ENCODE measurements at regions not wholly inside any gene's neighbourhood (a gene's known extent, or its start where the extent isn't known, plus 50 kb on each side); places are given as distances from the start of the nearest gene placed in this dataset.
"Not testable (repeated sequence)": the region's sequence is repeated elsewhere in the genome, so short reads cannot be mapped to it uniquely, and the experiment has no call there.

DNA sequence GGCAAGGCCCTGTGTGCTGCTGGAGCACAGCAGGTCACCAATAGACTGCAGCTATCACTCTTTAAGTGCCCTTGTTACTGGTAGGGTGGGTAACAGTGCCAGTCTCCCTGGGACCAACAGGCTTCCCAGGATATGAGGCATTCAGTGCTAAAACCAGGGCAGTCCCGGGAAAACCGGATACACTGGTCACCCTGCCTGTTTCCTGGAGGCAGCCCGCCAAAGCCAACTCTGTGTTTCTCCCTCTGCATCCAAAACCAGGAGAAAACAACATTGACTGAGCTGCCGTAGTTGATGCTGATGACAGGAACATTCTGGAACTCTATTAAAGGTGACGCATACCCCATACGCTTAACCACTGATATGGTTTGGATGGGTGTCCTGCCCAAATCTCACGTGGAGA lies 149.1 kb downstream of the SHANK2 start:
- in situ Hi-C loops (cut with HindIII; ENCODE audit: low sequenced_read_pairs): no loop called here

DNA sequence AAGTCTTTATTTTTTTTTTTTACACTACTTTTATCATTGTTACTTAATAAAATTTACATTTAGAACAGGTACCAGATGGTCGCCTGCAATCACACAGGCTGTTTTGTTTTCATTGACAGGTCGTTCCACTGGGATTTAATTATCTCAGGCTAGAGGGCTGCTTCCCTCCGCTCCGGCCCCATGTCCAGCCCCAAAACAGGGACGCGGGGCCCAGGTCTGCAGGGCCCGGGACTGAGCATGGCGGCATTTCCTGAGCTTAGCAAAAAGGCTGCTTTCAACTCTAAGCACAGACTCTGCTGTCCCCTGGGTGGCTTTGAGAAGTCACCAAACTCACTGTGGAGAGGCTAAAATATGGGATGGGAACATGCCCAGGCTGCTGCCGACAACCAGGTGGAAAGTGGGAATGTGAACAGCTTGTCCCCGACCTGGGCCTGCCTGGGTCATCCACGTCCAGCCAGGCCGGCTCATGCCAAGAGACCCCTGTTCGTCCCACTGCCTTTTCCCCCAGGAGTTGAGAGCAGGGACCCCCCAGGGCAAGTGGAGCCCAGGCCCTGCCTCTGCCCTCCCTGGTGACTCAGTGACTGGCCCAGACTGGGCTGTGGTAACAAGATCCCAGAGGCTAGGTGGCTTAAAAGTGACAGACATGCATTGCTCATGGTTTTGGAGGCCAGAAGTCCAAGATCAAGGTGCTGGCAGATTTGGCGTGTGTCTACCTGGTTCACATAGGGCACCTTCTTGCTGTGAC lies 150.0 kb downstream of the SHANK2 start:
- in situ Hi-C loops (cut with HindIII; ENCODE audit: low sequenced_read_pairs): no loop called here

DNA sequence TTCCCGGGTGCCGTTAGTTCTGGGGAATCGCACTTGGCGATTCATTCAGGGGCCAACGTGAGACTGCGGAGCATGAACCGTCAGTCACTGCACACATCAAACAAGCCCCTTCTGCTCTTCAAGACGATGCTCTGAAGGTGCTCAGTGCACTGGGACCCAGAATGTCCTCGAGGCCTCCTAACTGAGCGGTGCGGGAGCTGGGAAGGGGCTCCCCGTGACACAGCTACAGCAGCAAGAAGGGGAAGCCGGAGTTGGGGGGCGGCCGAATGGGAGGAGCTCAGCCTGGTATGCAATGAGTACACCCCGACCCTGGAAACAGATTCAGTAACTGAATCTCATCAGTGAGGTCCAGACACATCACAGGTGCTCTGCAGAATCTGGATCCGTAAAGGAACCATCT lies 150.8 kb downstream of the SHANK2 start:
- in situ Hi-C loops (cut with HindIII; ENCODE audit: low sequenced_read_pairs): no loop called here

DNA sequence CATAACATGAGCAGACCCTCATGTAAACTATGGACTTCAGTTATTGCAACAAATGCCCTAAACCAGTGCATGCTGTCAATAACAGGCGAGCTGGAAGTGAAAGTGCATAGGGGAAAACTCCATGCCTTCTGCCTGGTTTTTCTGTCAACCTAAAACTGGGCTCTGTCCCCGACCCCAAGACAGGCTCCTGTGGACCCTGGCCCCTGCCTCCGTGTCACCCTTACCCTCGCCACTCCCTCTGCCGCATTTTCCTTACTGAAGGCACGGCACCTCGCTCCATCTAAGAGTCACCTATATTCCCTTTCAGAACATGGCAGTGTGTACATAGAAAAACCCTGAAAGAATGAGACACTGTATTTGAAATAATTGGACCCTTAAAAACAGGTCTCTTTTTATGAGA lies 151.3 kb downstream of the SHANK2 start:
- in situ Hi-C loops (cut with HindIII; ENCODE audit: low sequenced_read_pairs): no loop called here

DNA sequence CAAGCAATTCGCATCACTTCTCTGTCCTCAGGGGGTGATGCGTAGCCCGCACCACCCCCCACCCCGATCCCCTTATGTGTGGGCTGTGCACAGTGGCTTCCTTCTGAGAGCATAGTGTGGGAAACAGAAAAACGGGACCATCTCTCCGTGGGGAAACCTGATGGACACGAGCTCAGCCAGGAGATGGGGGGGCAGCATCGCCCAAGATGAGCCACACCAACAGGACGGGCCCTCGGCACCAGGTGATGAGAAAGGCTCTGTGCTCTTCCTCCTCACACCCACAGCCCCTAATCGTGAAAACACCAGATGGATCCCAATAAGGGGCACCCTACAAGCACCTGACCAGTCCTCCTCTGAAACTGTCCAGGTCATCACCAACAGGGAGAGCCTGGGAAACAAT lies 153.6 kb downstream of the SHANK2 start:
- in situ Hi-C loops (cut with HindIII; ENCODE audit: low sequenced_read_pairs): no loop called here

DNA sequence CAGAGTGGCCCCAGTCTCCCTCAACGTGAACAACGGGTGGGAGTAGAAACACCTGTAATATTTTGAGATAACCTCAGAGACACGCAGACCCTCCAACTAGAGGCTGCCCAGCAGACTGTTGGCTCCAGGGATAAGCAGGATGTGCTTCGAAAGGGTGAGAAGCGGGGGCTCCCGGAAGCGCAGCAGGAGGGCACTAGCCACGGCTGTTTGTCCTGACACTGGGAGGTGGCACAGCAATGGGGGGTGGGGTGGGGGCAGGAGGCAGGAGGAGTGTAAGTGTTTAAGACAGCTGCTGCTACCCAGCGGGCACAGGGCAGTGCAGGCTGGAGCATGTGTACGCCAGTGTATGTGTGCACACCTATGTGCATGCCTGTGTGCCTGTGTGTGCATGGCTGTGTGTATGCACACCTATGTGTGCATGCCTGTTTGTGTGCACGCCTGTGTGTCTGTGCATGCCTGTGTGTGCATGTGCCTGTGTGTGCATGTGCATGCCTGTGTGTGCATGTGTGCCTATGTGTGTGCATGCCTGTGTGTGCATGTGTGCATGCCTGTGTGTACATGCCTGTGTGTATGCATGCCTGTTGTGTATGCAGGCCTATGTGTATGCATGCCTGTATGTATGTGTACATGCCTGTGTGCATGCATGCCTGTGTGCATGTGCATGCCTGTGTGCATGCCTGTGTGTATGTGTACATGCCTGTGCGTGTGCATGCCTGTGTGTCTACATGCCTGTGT lies 154.7 kb downstream of the SHANK2 start:
- in situ Hi-C loops (cut with HindIII; ENCODE audit: low sequenced_read_pairs): no loop called here

DNA sequence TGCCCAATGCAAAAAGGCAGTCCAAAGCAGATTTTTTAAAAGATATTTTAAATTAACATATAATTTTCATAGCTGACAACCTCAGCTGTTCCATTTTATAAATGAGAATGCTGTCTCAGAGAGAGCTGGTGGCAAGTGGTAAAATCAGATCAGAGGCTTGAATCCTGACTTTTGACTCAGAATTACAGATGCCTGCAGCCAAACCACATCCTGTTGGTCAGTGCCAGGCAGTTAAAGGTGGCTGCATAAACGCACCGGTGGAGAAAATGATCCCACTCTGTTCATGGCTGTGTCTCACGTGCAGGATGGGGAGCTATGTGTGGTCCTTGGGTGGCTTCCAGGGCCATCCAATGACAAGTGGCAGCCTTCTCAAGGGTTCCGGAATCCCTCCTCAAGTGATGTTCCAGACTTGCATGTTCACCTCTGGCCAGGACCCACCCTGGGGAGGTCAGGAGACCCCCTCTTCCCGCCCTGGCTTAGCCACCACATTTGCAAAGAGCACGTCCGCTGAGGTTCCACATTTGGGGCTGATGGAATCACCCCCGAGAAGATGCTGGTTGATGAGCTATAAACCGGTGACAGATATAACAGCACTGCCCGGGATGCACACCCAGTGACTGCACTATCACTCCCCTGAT lies 155.5 kb downstream of the SHANK2 start:
- in situ Hi-C loops (cut with HindIII; ENCODE audit: low sequenced_read_pairs): no loop called here

DNA sequence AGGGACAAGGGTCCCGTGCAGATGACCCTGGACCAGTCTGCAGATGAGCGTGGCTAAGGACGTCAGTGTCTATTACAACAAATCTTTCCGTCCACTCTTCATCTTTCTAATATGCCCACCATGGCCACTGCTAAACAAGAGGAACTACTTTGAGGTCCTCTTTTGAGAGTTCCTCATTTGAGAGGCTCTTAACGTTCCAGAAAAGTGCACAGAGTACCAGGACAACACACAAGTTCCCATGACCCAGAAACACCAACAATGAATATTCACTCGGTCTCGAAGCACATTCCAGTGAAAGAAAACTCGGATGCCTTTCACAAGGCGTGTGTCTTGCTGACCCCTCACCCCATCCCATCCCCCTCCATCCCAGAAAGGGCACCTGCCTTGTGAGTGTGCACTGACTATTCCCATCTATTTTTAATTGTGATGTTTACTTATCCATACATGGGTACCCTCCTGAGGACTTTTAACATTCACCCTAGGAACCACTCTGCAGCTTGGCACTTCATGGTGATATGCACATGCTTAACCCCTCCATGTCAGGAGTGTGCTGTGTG lies 157.0 kb downstream of the SHANK2 start:
- in situ Hi-C loops (cut with HindIII; ENCODE audit: low sequenced_read_pairs): no loop called here

DNA sequence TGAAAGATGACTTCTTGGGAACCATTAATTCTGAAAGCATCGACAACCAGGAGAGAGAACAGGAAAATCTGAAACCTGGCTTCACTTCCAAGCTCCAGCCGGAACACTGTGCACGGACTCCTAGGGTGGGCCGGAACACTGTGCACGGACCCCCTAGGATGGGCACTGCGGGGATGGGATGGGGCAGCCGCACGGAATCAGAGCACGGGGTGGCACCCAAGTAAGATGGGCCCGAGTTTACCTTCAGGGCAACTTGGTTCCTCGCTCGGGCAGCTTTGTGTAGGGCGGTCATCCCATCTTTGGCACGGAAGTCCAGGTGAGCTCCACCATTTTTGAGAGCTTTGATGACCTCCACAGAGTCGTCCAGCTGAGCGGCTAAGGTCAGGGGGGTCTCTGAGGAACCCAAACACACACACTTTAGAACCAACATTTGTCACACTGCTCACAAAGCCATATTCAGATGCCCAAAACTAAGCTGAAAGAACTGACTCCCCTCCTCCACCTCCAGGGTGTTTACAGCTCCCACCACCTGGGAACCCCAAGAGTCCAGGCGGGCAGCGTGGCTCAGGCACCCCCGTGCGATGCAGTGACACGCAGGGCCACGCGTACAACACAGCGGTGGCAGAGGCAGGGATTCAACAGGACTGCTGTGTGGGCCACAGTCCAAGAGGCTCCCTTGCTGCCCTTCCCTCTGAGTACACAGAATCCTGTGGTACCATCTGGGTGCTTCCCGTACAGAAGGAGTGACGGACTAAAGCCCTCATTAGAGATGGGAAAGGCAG lies 157.9 kb downstream of the SHANK2 start:
- in situ Hi-C loops (cut with HindIII; ENCODE audit: low sequenced_read_pairs): no loop called here

DNA sequence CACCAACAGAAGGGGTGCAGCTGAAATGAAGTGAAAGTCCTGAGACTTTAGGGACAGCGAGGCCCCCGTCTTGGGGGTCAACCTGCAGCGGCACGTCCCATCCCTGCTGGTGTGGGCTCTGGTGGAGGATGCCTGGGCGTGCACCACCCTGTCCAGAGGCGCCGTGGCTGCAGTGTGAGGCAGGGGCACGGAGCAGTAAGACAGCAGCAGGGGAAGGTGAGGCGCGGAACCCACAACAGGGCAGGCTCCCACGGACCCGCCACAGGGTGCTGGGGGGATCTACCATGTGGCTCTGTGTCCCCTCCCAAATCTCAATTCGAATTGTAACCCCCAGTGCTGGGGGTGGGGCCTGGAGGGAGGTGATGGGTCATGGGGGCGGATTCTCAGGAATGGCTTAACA lies 158.6 kb downstream of the SHANK2 start:
- in situ Hi-C loops (cut with HindIII; ENCODE audit: low sequenced_read_pairs): no loop called here

DNA sequence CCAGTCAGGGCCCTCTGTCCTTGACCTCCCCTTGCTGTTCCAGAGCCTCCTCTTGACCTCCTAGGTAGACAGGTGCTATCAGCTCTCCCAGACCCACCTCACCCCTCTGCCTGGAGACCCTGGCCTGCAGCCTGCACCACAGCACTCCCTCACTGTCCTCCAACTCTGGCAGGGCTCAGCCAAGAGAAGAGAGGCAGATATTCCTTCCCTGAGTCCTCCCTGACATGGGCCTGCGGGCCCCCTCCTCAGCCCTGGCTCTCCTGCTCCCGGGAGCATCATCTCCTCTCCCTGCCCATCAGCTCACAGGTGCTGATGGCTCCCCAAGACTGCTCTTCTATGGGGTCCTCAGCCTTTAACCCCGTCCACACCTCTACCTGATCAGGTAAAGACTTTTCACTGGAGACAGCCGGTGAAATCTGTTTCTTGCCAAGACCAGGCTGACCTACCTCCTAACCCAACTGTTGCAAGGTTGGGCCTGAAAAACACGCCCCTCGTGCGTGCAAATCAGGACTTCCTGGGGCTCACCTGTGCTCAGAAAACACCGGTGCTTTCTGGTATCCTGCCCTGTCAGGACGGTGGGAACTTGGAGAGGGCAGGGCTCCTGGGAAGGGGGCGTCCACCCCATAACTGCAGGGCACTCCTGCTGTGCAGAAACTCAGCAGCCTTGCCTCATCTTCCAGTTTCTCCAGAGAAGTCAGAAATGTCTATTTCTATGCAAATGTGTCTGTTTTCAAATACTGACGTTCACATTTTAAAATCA lies 160.7 kb downstream of the SHANK2 start:
- in situ Hi-C loops (cut with HindIII; ENCODE audit: low sequenced_read_pairs): no loop called here

DNA sequence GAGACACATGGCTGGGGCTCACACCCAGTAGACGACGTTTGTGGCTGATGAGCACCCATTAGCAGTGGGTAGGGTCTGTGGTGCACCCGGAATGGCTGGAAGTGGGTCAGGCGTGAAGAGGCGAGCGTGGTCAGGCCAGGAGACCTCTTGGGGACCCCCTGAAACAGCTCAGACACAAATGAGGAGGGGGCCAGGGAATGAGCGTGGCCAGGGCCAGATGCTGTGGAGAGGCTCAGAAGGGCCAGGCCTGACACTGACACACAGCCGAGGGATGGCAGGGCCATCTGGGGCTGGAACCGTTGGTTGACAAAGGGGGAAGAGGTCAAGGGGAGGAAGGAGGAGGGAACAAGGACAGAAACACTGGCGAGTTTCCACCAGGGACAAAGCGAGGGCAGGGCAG lies 162.8 kb downstream of the SHANK2 start:
- in situ Hi-C loops (cut with HindIII; ENCODE audit: low sequenced_read_pairs): no loop called here

DNA sequence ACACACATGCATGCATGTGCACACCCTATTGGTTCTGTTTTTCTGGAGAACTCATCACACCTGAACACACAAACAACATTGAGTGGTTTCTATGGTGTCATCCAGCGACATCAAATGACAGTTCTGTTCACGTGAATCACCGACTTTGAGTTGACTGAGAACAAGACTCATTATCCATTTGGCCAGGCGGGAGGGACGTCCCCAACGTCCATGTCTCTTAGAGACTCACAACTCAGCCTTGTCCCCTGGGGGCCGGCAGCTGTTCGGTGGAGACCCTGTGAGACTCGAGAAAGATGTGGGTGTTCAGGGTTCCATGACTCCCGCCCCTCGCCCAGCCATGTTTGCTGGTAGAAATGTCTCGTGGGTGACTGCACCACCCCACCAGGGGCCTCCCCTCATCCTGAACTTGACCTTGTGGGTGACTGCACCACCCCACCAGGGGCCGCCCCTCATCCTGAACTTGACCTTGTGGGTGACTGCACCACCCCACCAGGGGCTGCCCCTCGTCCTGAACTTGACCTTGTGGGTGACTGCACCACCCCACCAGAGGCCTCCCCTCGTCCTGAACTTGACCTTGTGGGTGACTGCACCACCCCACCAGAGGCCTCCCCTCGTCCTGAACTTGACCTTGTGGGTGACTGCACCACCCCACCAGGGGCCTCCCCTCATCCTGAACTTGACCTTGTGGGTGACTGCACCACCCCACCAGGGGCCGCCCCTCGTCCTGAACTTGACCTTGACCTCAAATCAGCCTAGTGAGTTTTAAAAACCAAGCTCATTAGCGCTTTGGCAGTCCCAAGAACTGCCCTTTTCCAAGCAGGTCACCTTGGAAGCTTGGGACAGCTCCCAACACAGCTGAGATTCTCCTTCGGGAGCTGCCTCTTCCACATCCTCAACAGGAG lies 163.8 kb downstream of the SHANK2 start:
- in situ Hi-C loops (cut with HindIII; ENCODE audit: low sequenced_read_pairs): not testable (repeated sequence)

DNA sequence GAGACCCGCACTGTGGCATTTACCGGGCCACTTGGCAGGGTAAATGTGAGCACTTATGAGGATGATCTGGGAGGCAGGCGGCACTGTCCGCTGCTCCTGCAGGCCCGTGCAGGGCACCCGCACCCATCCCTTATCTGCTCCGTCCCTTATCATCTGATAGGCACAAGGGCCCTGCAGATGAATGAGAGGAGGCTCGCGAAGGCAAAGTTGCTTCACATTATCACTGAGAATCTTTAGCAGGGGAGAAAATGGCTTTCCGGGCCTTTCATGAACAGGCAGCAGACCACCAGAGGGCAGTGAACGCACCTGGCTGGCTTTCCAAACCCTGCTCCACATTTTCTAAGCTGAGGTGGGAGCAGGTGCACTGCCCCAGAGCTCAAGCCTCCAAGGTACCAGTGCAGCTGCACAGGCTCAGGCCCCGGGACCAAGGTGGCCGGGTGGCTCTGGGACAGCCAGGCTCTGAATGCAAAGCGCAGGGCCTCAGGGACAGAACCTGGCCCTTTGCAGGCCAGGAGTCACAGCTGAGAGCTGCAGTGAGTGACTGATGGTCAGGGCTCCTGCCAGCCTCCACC lies 165.6 kb downstream of the SHANK2 start:
- in situ Hi-C loops (cut with HindIII; ENCODE audit: low sequenced_read_pairs): no loop called here

DNA sequence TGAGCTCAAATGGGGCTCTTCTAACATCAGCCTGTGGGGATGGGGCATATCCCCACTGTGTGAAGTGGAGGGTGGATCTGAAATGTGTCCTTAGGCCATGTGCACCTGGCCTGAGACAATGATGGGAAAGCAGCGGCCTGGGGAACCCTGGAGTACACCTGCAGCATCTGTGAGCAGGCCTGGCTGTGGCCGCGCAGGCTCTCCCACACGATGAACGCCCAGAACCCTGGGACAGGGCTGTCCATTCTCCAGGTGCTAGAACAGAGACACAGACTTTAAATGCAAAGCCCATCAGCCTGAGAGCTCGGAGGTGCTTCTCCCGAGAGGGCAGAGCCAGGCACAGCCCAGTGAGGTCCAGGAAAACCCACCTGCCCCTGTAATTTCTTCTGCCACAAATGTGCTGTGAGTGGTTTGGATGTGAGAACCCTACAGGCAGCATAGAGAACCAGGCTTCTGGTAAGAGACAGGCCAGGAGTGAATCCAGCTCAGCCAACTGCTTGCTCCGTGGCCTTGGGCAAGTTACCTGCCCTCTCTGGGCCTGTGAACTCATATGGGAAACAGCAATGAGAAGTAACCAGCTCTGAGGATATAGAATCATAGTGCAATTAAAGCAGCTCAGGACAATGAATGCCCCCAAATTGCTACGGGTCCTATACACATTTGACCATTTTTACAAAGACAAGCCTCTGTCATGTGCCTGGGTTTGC lies 167.9 kb downstream of the SHANK2 start:
- in situ Hi-C loops (cut with HindIII; ENCODE audit: low sequenced_read_pairs): no loop called here

DNA sequence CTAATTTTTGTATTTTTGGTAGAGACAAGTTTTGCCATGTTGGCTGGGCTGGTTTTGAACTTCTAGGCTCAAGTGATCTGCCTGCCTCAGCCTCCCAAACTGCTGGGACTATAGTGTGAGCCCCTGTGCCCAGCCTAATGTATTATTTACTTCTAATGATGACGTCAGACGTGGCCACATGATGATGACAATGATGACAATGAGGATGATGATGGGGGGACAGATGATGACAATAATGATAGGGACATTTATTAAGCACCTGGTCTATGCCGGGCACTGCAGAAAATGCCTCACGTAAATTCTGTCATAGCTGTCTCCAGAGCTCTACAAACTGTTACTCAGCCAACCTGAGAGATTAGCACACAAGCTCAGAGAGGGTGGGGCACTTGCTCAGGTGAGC lies 169.3 kb downstream of the SHANK2 start:
- in situ Hi-C loops (cut with HindIII; ENCODE audit: low sequenced_read_pairs): no loop called here

DNA sequence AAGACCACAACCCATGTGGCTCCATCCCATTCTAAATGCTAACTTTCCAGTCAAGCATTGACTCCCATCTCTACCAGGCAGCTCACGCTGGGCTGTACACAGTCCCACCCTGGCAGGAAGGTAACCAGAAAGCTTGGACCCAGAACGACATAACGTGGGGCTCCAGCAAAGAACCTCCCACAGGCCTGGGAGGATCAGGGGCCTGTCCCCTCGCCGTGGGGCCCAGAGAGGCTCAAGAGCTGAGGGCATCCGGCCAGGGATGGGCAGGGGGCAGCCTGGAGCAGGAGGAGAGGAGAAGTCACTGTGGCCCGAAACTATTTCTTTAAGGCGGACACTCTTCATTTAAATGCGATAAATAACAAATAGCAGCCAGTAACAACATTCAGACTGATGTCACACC lies 169.9 kb downstream of the SHANK2 start:
- in situ Hi-C loops (cut with HindIII; ENCODE audit: low sequenced_read_pairs): no loop called here

DNA sequence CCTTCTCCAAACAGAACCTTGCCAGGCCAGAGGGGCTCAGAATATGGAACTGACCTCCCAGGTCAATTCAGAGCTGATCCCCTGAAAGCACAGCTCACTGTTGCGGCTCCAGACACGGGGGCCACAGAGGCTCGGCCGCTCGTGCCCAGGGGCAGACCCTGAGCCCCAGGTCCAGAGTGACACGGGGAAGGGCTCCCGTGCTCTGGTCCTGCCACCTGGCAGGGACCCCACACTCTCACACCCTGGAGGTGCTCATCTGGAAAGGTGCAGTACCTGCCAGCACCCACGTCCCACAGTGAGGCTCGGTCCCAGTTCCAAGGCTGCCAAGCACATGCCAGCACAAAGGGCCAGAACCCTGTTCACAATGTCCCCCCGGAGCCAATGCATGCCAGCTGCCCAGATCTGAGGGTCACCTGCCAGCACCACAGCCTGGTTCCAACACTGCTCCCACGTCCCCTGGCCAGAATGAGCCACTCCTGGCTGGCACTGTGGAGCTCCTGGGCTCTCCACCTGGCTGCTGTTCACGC lies 170.6 kb downstream of the SHANK2 start:
- in situ Hi-C loops (cut with HindIII; ENCODE audit: low sequenced_read_pairs): no loop called here
